ENCODE measurements at regions not wholly inside any gene's neighbourhood (a gene's known extent, or its start where the extent isn't known, plus 50 kb on each side); places are given as distances from the start of the nearest gene placed in this dataset.

- no peaks in the 10 kb centered on the region for H3K79me2 ChIP-seq
- peaks cover 1% of the 10 kb centered on the region for H3K27me3 ChIP-seq
- no peaks in the 10 kb centered on the region for H3K9me2 ChIP-seq (replicated peaks; ENCODE audit: insufficient read depth)
- WGBS (ENCODE audit: low lambda C conversion rate, missing lambda C conversion rate), result 89% methylated on average over 6 of the region's 6 CpGs
- no peak overlapping the region for H3K4me3 ChIP-seq
- H3K4me1 ChIP-seq (ENCODE audit: insufficient read depth), result no peaks in the 10 kb centered on the region
- DNase-seq (ENCODE audit: low spot score), result no peak
- no peak overlapping the region for H3K4me2 ChIP-seq
- no peaks in the 10 kb centered on the region for H4K20me1 ChIP-seq (ENCODE audit: insufficient read depth, poor library complexity, severe bottlenecking)
- H3K36me3 ChIP-seq (replicated peaks; ENCODE audit: insufficient read depth, low read depth), result no peaks in the 10 kb centered on the region
- H2AFZ ChIP-seq, result no peak overlapping the region
- TF ChIP-seq CTCF (IDR thresholded peaks at IDR 0.05; ENCODE audit: poor library complexity) (no peak), EZH2phosphoT487 (IDR thresholded peaks at IDR 0.05; ENCODE audit: low read depth, severe bottlenecking, unreplicated experiment) (no peak), EZH2 (IDR thresholded peaks at IDR 0.05; ENCODE audit: borderline replicate concordance) (no peak)
- H3K9me3 ChIP-seq (ENCODE audit: low read depth), result no peaks in the 10 kb centered on the region
- H3K27ac ChIP-seq, result no peak overlapping the region
Measured at GRCh38 chr9:126750941-126751725, 53.7 kb upstream of the ZBTB43 start.

- DNase-seq (ENCODE audit: low spot score), result peak; percentile 60
- no peak for TF ChIP-seq EZH2 (IDR thresholded peaks at IDR 0.05; ENCODE audit: borderline replicate concordance)
- TF ChIP-seq EZH2phosphoT487 (IDR thresholded peaks at IDR 0.05; ENCODE audit: low read depth, severe bottlenecking, unreplicated experiment), result no peak
- TF ChIP-seq CTCF (IDR thresholded peaks at IDR 0.05; ENCODE audit: poor library complexity), result no peak
- Histone ChIP-seq H3K27me3 (no peaks in the 10 kb centered on the region), H3K9me3 (ENCODE audit: low read depth) (no peaks in the 10 kb centered on the region), H3K4me3 (no peak overlapping the region), H2AFZ (no peak overlapping the region), H4K20me1 (ENCODE audit: insufficient read depth, poor library complexity, severe bottlenecking) (no peaks in the 10 kb centered on the region), H3K9me2 (replicated peaks; ENCODE audit: insufficient read depth) (no peaks in the 10 kb centered on the region), H3K4me1 (ENCODE audit: insufficient read depth) (no peaks in the 10 kb centered on the region), H3K36me3 (replicated peaks; ENCODE audit: insufficient read depth, low read depth) (no peaks in the 10 kb centered on the region), H3K27ac (no peak overlapping the region), H3K79me2 (no peaks in the 10 kb centered on the region), H3K4me2 (no peak overlapping the region)
- WGBS (ENCODE audit: low lambda C conversion rate, missing lambda C conversion rate), result 76% methylated on average over 4 of the region's 4 CpGs
Measured at GRCh38 chr9:126752376-126752775, 52.5 kb upstream of the ZBTB43 start.

- WGBS (ENCODE audit: low lambda C conversion rate, missing lambda C conversion rate), result 86% methylated on average over 9 of the region's 10 CpGs
- H4K20me1 ChIP-seq (ENCODE audit: insufficient read depth, poor library complexity, severe bottlenecking), result no peaks in the 10 kb centered on the region
- no peaks in the 10 kb centered on the region for H3K4me1 ChIP-seq (ENCODE audit: insufficient read depth)
- no peaks in the 10 kb centered on the region for H3K9me3 ChIP-seq (ENCODE audit: low read depth)
- TF ChIP-seq EZH2 (IDR thresholded peaks at IDR 0.05; ENCODE audit: borderline replicate concordance) (no peak), EZH2phosphoT487 (IDR thresholded peaks at IDR 0.05; ENCODE audit: low read depth, severe bottlenecking, unreplicated experiment) (no peak), CTCF (IDR thresholded peaks at IDR 0.05; ENCODE audit: poor library complexity) (no peak)
- H3K9me2 ChIP-seq (replicated peaks; ENCODE audit: insufficient read depth), result no peaks in the 10 kb centered on the region
- no peak overlapping the region for H3K27ac ChIP-seq
- no peak for DNase-seq (ENCODE audit: low spot score)
- no peak overlapping the region for H3K4me3 ChIP-seq
- H2AFZ ChIP-seq, result no peak overlapping the region
- no peaks in the 10 kb centered on the region for H3K36me3 ChIP-seq (replicated peaks; ENCODE audit: insufficient read depth, low read depth)
- no peaks in the 10 kb centered on the region for H3K27me3 ChIP-seq
- no peak overlapping the region for H3K4me2 ChIP-seq
- no peaks in the 10 kb centered on the region for H3K79me2 ChIP-seq
Measured at GRCh38 chr9:126752881-126753670, 51.8 kb upstream of the ZBTB43 start.
